ENCODE measurements at regions not wholly inside any gene's neighbourhood (a gene's known extent, or its start where the extent isn't known, plus 50 kb on each side); places are given as distances from the start of the nearest gene placed in this dataset.
"Not testable (repeated sequence)": the region's sequence is repeated elsewhere in the genome, so short reads cannot be mapped to it uniquely, and the experiment has no call there.

DNA sequence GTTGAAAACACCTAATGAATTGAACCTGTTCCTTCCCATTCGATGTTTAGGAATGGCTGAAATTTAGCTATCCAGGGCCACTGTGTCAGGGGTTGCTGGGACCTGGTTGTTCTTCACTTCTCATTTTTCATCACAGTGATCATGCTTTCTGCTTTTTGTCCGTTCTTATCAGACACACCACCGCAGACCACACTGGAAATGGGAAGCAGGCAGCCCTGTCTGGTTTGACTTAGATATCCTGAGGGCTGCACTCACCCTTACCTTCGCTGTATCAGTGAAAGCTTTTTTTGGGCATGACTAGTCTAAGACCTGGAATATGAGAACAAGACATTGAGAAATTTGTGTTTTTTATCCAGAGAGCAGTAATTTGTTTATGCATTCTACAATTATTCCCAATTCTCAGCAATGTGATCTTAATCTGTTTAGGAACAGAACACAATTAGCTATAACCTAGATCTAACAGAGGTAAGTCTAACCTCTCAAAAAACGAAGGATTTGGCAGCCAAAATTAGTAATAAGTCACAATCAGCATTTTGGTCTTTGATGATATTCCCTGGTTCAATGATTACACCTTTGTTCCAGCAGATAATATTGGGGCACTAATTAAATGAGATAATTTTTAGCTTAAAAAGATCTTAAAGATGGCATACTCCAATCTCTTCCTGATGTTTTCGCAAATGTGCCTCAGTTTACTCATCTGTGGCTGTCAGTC is 126.0 kb upstream of the GOT2 start:
- Histone ChIP-seq H3K27me3 (replicated peaks; ENCODE audit: insufficient read depth, low read length) (no peaks in the 10 kb centered on the region), H3K4me1 (ENCODE audit: low read length) (no peaks in the 10 kb centered on the region), H3K9me3 (replicated peaks; ENCODE audit: insufficient read depth, low read length) (no peaks in the 10 kb centered on the region), H4K20me1 (ENCODE audit: insufficient read depth, low read length) (no peaks in the 10 kb centered on the region), H3K36me3 (replicated peaks; ENCODE audit: insufficient read depth, low read length) (no peaks in the 10 kb centered on the region), H3K79me2 (ENCODE audit: low read length) (no peaks in the 10 kb centered on the region), H3K27ac (ENCODE audit: low read length) (no peak overlapping the region), H3F3A (ENCODE audit: insufficient read depth, low read length) (no peaks in the 10 kb centered on the region), H3K9ac (ENCODE audit: low read length) (no peak overlapping the region), H3K4me3 (ENCODE audit: low read length) (no peak overlapping the region), H2AFZ (ENCODE audit: low read length) (no peak overlapping the region), H3K9me2 (replicated peaks; ENCODE audit: insufficient read depth, low read length) (no peaks in the 10 kb centered on the region), H3K4me2 (ENCODE audit: low read depth, low read length) (no peak overlapping the region)
- no peak for TF ChIP-seq CTCF (IDR thresholded peaks at IDR 0.05; ENCODE audit: low read length)
- TF ChIP-seq EZH2phosphoT487 (IDR thresholded peaks at IDR 0.05; ENCODE audit: low read length) = no peak
- TF ChIP-seq EZH2 (optimal IDR thresholded peaks at IDR 0.05; ENCODE audit: low read depth, low read length) = no peak
- DNase-seq = no peak

GRCh38 chr16:58858577-58858976 is 124.5 kb upstream of the GOT2 start:
- not testable (repeated sequence) for H3K9ac ChIP-seq (ENCODE audit: low read length); H3K27me3 ChIP-seq (replicated peaks; ENCODE audit: insufficient read depth, low read length); H4K20me1 ChIP-seq (ENCODE audit: insufficient read depth, low read length); H3K27ac ChIP-seq (ENCODE audit: low read length); H2AFZ ChIP-seq (ENCODE audit: low read length); H3F3A ChIP-seq (ENCODE audit: insufficient read depth, low read length); H3K4me2 ChIP-seq (ENCODE audit: low read depth, low read length); H3K4me3 ChIP-seq (ENCODE audit: low read length); H3K9me2 ChIP-seq (replicated peaks; ENCODE audit: insufficient read depth, low read length); H3K4me1 ChIP-seq (ENCODE audit: low read length); H3K79me2 ChIP-seq (ENCODE audit: low read length); H3K36me3 ChIP-seq (replicated peaks; ENCODE audit: insufficient read depth, low read length); H3K9me3 ChIP-seq (replicated peaks; ENCODE audit: insufficient read depth, low read length); DNase-seq

GRCh38 chr16:58855291-58855863 is 121.3 kb upstream of the GOT2 start:
- Histone ChIP-seq H3K36me3 (replicated peaks; ENCODE audit: insufficient read depth, low read length) (no peaks in the 10 kb centered on the region), H3K27ac (ENCODE audit: low read length) (no peak overlapping the region), H3K27me3 (replicated peaks; ENCODE audit: insufficient read depth, low read length) (no peaks in the 10 kb centered on the region), H3K9me2 (replicated peaks; ENCODE audit: insufficient read depth, low read length) (no peaks in the 10 kb centered on the region), H3K9me3 (replicated peaks; ENCODE audit: insufficient read depth, low read length) (no peaks in the 10 kb centered on the region), H3F3A (ENCODE audit: insufficient read depth, low read length) (no peaks in the 10 kb centered on the region), H3K4me1 (ENCODE audit: low read length) (no peaks in the 10 kb centered on the region), H4K20me1 (ENCODE audit: insufficient read depth, low read length) (no peaks in the 10 kb centered on the region), H3K79me2 (ENCODE audit: low read length) (no peaks in the 10 kb centered on the region), H3K9ac (ENCODE audit: low read length) (no peak overlapping the region), H2AFZ (ENCODE audit: low read length) (no peak overlapping the region), H3K4me2 (ENCODE audit: low read depth, low read length) (no peak overlapping the region), H3K4me3 (ENCODE audit: low read length) (no peak overlapping the region)
- TF ChIP-seq EZH2phosphoT487 (IDR thresholded peaks at IDR 0.05; ENCODE audit: low read length) = no peak
- no peak for TF ChIP-seq EZH2 (optimal IDR thresholded peaks at IDR 0.05; ENCODE audit: low read depth, low read length)
- TF ChIP-seq CTCF (IDR thresholded peaks at IDR 0.05; ENCODE audit: low read length) = no peak
- no peak for DNase-seq
